ENCODE measurements at regions not wholly inside any gene's neighbourhood (a gene's known extent, or its start where the extent isn't known, plus 50 kb on each side); places are given as distances from the start of the nearest gene placed in this dataset.

DNA sequence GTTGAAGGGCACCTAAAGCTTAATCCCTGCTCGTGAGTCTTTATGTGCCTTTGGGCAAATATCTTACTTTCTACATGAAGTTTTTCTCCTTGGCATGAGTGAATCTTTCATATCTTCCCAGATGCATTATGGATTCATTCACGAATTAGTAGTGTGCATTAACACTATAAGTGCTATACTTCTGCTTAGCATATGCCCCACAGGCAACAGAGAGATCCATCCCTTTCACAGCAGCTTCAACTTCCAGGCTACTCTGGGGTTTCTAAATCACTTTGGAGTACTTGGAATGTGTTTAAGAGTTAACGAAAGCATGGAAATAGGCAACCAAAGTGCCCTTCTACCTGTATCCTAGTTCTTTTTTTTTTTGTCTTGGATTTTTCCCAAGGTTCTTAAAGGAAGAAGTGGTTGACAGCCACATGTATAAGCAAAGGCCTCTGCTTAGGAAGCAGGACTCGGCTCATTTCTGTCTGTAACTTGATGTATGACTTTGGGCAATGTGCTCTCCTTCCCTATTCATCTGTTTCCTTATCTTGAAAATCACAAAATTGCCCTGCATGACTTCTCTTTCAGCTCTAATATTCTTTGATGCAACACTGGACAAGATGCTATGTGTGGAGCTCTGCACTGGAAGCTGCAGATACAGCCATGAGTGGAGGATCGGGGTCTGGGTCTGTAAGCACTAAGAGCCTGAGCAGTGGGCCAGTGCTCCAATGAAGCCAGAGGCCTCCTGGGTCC, 54.5 kb upstream of the ME3 start:
- DNase-seq (ENCODE audit: low read depth) = no peak

DNA sequence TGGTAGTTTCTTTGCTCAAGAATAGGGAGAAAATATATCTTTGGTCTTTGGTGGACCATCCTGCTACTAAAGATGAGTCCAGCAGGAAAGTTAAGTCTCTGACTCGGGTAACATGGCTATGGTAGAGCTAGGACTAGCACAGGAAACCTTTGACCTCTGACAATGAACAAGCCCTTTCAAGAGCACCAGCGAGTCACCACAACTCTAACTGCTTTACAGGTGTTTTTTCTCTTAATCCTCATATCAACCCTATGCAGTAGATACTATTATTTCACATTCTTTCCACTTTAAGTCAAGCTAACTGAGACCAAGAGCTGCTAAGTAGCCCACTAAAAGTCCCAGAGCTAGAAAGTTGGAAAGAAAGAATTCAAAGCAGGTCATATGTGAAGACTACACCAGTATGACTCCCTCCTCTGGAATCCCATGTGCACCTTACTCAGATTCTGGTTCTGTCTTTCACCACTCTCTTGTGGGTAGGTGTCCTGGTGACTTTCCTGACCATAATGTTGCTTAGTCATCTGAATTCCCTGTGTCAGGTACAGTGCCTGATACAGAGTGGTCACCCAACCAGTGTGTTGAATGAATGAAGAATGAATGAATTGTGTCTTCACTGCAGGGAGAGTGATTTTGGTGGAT, 53.8 kb upstream of the ME3 start:
- no peak for DNase-seq (ENCODE audit: low read depth)

GRCh38 chr11:86724137-86724536, 51.7 kb upstream of the ME3 start:
- no peak for DNase-seq (ENCODE audit: low read depth)

GRCh38 chr11:86723281-86723680, 50.9 kb upstream of the ME3 start:
- no peak for DNase-seq (ENCODE audit: low read depth)

DNA sequence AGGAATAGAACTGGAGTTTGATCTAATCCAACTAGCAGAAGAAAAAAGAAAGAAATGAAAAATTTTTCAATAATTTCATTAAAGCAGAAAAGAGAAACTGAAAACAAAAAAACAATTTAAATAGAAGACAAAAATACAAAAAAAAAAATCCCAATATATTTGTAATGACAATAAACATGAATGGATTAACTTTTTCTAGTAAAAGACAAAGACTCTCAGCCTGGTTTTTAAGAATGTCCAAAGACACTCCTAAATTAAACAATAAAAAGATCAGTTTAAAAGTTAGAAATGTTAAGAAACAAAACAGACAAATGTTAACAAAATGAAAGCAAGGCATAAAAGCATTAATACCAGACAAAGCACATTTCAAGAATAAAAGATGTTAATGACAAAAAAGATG, 50.3 kb upstream of the ME3 start:
- DNase-seq (ENCODE audit: low read depth) = no peak
